Renal pelvis (tissue), 1 donor: ENCODE measurements at regions not wholly inside any gene's neighbourhood (a gene's known extent, or its start where the extent isn't known, plus 50 kb on each side); places are given as distances from the start of the nearest gene placed in this dataset.

Source experiments
- DNase-seq: peaks from one replicate; pipeline ENCODE4 v3.0.0-alpha.2; 2013

- DNase-seq: no peak
These were observed 129.3 kb upstream of the PTCHD4 start for GRCh38 chr6:48240287-48240686.

- DNase-seq: no peak
These were observed 125.4 kb upstream of the PTCHD4 start for GRCh38 chr6:48236375-48236774.

GRCh38 chr6:48233063-48233462 lies 122.1 kb upstream of the PTCHD4 start:
- DNase-seq: no peak

- DNase-seq: no peak
These were observed 118.8 kb upstream of the PTCHD4 start for GRCh38 chr6:48229841-48230240.

GRCh38 chr6:48222241-48222640 lies 111.2 kb upstream of the PTCHD4 start:
- peak; percentile 5 for DNase-seq

GRCh38 chr6:48213076-48213788 lies 102.2 kb upstream of the PTCHD4 start:
- no peak for DNase-seq

GRCh38 chr6:48212501-48212900 lies 101.5 kb upstream of the PTCHD4 start:
- no peak for DNase-seq

GRCh38 chr6:48206091-48206490 lies 95.1 kb upstream of the PTCHD4 start:
- DNase-seq: no peak

GRCh38 chr6:48200869-48201390 lies 89.9 kb upstream of the PTCHD4 start:
- DNase-seq: no peak

GRCh38 chr6:48199499-48199898 lies 88.5 kb upstream of the PTCHD4 start:
- no peak for DNase-seq

- no peak for DNase-seq
These were observed 86.9 kb upstream of the PTCHD4 start for GRCh38 chr6:48197941-48198340.

- no peak for DNase-seq
These were observed 83.7 kb upstream of the PTCHD4 start for GRCh38 chr6:48194596-48195295.

GRCh38 chr6:48188158-48188557 lies 77.2 kb upstream of the PTCHD4 start:
- DNase-seq: peak; percentile 9

GRCh38 chr6:48186746-48187145 lies 75.7 kb upstream of the PTCHD4 start:
- DNase-seq: no peak

- DNase-seq: no peak
These were observed 73.7 kb upstream of the PTCHD4 start for GRCh38 chr6:48184648-48185047.

- DNase-seq: no peak
These were observed 73.0 kb upstream of the PTCHD4 start for GRCh38 chr6:48183811-48184605.

- no peak for DNase-seq
These were observed 72.2 kb upstream of the PTCHD4 start for GRCh38 chr6:48183178-48183577.

GRCh38 chr6:48178700-48179099 lies 67.7 kb upstream of the PTCHD4 start:
- no peak for DNase-seq

- no peak for DNase-seq
These were observed 66.8 kb upstream of the PTCHD4 start for GRCh38 chr6:48177786-48178185.

GRCh38 chr6:48176645-48177308 lies 65.8 kb upstream of the PTCHD4 start:
- DNase-seq: no peak

- no peak for DNase-seq
These were observed 58.6 kb upstream of the PTCHD4 start for GRCh38 chr6:48169635-48170034.
